ENCODE measurements at regions not wholly inside any gene's neighbourhood (a gene's known extent, or its start where the extent isn't known, plus 50 kb on each side); places are given as distances from the start of the nearest gene placed in this dataset.

DNA sequence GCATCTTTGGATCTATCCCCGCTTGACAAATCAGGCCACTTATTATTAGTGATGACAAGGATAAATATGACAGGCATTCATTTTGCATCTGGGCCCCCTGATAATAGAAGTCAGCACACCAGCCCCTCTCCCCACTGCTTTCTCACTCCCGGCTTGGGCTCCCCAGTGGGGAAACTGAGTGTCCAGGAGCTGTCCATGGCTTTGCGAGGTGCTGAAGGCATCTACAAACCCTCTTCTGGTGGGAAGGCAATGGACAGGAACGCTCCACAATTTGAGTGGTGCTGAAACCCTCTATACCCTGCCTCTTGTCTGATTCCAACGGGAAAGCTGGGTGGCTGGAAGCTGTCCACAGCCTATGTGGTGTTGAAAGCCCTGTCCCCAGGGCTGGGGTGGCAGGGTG, 61.7 kb upstream of the PCBD1 start:
- Mint-ChIP-seq H3K36me3 (ENCODE audit: low read depth) (no peaks in the 10 kb centered on the region), H3K4me1 (ENCODE audit: low read depth) (no peaks in the 10 kb centered on the region), H3K9me3 (no peaks in the 10 kb centered on the region), H3K4me3 (no peak overlapping the region), H3K27ac (no peak overlapping the region), H3K27me3 (no peaks in the 10 kb centered on the region)
- DNase-seq (no peak), ATAC-seq (ENCODE audit: poor library complexity) (no peak)
- no peaks in the 10 kb centered on the region for H3K27me3 ChIP-seq (ENCODE audit: control insufficient read depth in 1 of 2, insufficient read depth in 2 of 2, low read length in 2 of 2)
- ChIA-PET POLR2A (no interaction called here), CTCF (no interaction called here)
- no peak overlapping the region for H3K27ac ChIP-seq (ENCODE audit: low read depth in 1 of 2, low read length in 2 of 2)
- no peaks in the 10 kb centered on the region for H3K4me1 ChIP-seq (ENCODE audit: insufficient read depth, low read length)
- no peak overlapping the region for H3K4me3 ChIP-seq (ENCODE audit: low read length)
- intact Hi-C loops (cut with DNase I, micrococcal nuclease), result no loop called here
- H3K36me3 ChIP-seq (ENCODE audit: insufficient read depth, low read length), result no peaks in the 10 kb centered on the region
- TF ChIP-seq, protein P1, sequence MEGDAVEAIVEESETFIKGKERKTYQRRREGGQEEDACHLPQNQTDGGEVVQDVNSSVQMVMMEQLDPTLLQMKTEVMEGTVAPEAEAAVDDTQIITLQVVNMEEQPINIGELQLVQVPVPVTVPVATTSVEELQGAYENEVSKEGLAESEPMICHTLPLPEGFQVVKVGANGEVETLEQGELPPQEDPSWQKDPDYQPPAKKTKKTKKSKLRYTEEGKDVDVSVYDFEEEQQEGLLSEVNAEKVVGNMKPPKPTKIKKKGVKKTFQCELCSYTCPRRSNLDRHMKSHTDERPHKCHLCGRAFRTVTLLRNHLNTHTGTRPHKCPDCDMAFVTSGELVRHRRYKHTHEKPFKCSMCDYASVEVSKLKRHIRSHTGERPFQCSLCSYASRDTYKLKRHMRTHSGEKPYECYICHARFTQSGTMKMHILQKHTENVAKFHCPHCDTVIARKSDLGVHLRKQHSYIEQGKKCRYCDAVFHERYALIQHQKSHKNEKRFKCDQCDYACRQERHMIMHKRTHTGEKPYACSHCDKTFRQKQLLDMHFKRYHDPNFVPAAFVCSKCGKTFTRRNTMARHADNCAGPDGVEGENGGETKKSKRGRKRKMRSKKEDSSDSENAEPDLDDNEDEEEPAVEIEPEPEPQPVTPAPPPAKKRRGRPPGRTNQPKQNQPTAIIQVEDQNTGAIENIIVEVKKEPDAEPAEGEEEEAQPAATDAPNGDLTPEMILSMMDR (IDR thresholded peaks at IDR 0.05), result no peak
- H3K9me3 ChIP-seq (ENCODE audit: control insufficient read depth in 1 of 2, insufficient read depth in 1 of 2, low read length in 2 of 2), result no peaks in the 10 kb centered on the region

DNA sequence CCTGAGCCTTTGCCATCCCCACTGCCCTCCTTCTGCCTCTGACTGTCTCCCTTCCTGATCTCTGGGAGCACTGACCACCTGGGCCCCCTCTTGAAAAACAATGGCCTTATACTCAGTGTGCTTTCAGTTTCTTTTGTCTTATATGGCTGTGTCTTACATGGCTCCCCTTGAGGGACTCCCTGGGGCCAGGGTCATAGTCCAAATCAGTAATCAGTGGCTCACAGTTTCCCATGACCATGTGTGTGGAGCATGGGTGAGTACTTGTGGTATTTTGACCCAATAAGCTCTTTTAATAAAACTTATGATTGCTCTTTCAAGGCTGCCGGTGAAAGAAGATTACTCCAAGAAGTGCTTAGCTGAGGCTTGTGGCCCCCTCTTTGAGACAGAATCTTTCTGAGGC, 62.4 kb upstream of the PCBD1 start:
- Mint-ChIP-seq H3K4me3 (no peak overlapping the region), H3K9me3 (no peaks in the 10 kb centered on the region), H3K36me3 (ENCODE audit: low read depth) (no peaks in the 10 kb centered on the region), H3K27me3 (no peaks in the 10 kb centered on the region), H3K27ac (no peak overlapping the region), H3K4me1 (ENCODE audit: low read depth) (no peaks in the 10 kb centered on the region)
- ATAC-seq (ENCODE audit: poor library complexity), result no peak
- ChIA-PET CTCF (no interaction called here), POLR2A (no interaction called here)
- Histone ChIP-seq H3K36me3 (ENCODE audit: insufficient read depth, low read length) (no peaks in the 10 kb centered on the region), H3K4me1 (ENCODE audit: insufficient read depth, low read length) (no peaks in the 10 kb centered on the region), H3K4me3 (ENCODE audit: low read length) (no peak overlapping the region), H3K27ac (ENCODE audit: low read depth in 1 of 2, low read length in 2 of 2) (no peak overlapping the region), H3K27me3 (ENCODE audit: control insufficient read depth in 1 of 2, insufficient read depth in 2 of 2, low read length in 2 of 2) (no peaks in the 10 kb centered on the region), H3K9me3 (ENCODE audit: control insufficient read depth in 1 of 2, insufficient read depth in 1 of 2, low read length in 2 of 2) (no peaks in the 10 kb centered on the region)
- intact Hi-C loops (cut with DNase I, micrococcal nuclease), result no loop called here
- TF ChIP-seq, protein P1 (IDR thresholded peaks at IDR 0.05), result no peak
- DNase-seq, result no peak

DNA sequence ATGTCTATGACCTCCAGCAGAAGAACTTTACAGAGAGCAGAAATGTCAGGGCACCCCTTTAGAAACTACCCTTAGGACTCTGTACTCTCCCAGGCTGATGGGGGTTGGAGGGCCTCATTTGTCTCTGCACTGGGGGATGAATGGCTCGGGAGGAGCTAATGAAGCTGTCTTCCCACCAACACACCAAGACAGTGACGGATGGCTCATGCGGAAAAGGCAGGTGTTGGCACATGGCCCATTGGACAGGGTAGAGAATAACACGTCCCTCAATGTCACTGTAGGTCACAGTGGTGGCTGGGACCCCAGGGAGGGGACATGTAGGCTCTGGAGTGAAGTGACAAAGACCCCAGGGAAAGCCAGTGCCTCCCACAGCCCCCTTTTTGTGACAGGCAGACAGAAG, 64.0 kb upstream of the PCBD1 start:
- DNase-seq (no peak), ATAC-seq (ENCODE audit: poor library complexity) (no peak)
- H3K4me1 Mint-ChIP-seq (ENCODE audit: low read depth), result no peaks in the 10 kb centered on the region
- intact Hi-C loops (cut with DNase I, micrococcal nuclease), result no loop called here
- no peak overlapping the region for H3K4me3 Mint-ChIP-seq
- Histone ChIP-seq H3K27me3 (ENCODE audit: control insufficient read depth in 1 of 2, insufficient read depth in 2 of 2, low read length in 2 of 2) (peaks cover 0 to 5% of the 10 kb centered on the region in 2 experiments), H3K27ac (ENCODE audit: low read depth in 1 of 2, low read length in 2 of 2) (no peak overlapping the region), H3K36me3 (ENCODE audit: insufficient read depth, low read length) (no peaks in the 10 kb centered on the region), H3K9me3 (ENCODE audit: control insufficient read depth in 1 of 2, insufficient read depth in 1 of 2, low read length in 2 of 2) (no peaks in the 10 kb centered on the region), H3K4me3 (ENCODE audit: low read length) (no peak overlapping the region), H3K4me1 (ENCODE audit: insufficient read depth, low read length) (no peaks in the 10 kb centered on the region)
- TF ChIP-seq, protein P1 (IDR thresholded peaks at IDR 0.05), result no peak
- no peaks in the 10 kb centered on the region for H3K36me3 Mint-ChIP-seq (ENCODE audit: low read depth)
- ChIA-PET POLR2A (no interaction called here), CTCF (no interaction called here)
- H3K27ac Mint-ChIP-seq, result no peak overlapping the region
- H3K27me3 Mint-ChIP-seq, result peaks cover 8% of the 10 kb centered on the region
- no peaks in the 10 kb centered on the region for H3K9me3 Mint-ChIP-seq

All from CD4-positive, alpha-beta T cell (primary cell).